Heart left ventricle (tissue), 13 donors: ENCODE measurements at regions not wholly inside any gene's neighbourhood (a gene's known extent, or its start where the extent isn't known, plus 50 kb on each side); places are given as distances from the start of the nearest gene placed in this dataset.

Experiments
- POLR2A ChIP-seq, 2 donors: fragments of 450-650 bp; IDR thresholded peaks; one replicate each; pipeline ENCODE4 v1.6.1; 2017; ENCODE audit warnings: antibody characterized with exemption in 2 of 2, mild to moderate bottlenecking in 2 of 2, moderate library complexity in 2 of 2
- TF ChIP-seq, protein P1 (sequence below), 12 donors: fragments of 200-600 bp; sonication (generic) in 4 of 12; IDR thresholded peaks; one replicate each; pipeline versions ENCODE4 v1.5.0 to v1.8.0; 2018 to 2022; ENCODE audit warnings: antibody characterized with exemption in 12 of 12, mild to moderate bottlenecking in 5 of 12
- donor health status: ischemic (EF 13 %, LVEDD 7.1; RV severe dilation, severe dysfunction).
- donor health status: DM: no; HTN: yes; CAD: no.
- donor health status: DM: no; HTN: no; CAD: no.
- donor health status: ischemic (EF 25% LVEDD 6.9; RV normal size, moderate dysfunction).
- donor health status: ischemic (EF 25% LVEDD 5.7; RV mildly dilated, moderate dysfunction).
- donor health status: ischemic (EF 35%, LVEDD 5.7; RV mildly dilated, moderate dysfunction).
- donor health status: nonischemic (EF 11% LVEDD 7.7; RV severe dilation, severe dysfunction).
- donor health status: DM: yes; HTN: yes; CAD: no.
- donor health status: PGD.
- donor health status: ischemic (EF 29% LVEDD 5.4; RV normal size, mild dysfunction).
- donor health status: nonischemic (EF 23%, LVEDD 6.1; RV moderate dilation, normal function).

DNA sequence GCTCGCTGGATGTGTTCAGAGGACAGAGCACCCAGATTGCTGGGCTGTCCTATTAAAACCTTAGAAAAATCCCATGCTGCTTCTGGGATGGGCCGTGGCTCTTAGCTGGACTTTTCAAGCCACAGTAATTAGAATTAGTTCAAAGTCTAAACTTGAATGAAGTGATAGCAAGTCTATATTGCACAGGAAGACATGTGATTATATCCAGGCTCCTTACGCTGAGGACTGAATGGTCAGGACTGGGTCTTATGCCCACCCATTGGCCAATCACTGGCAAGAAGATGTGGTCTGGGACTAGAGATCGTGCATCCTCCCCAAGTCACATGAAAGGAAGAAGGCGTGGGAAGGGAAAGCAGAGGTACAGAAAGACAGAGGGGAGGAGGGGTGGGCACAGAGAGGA, 227.6 kb downstream of the FAM43A start:
- TF ChIP-seq, protein P1, sequence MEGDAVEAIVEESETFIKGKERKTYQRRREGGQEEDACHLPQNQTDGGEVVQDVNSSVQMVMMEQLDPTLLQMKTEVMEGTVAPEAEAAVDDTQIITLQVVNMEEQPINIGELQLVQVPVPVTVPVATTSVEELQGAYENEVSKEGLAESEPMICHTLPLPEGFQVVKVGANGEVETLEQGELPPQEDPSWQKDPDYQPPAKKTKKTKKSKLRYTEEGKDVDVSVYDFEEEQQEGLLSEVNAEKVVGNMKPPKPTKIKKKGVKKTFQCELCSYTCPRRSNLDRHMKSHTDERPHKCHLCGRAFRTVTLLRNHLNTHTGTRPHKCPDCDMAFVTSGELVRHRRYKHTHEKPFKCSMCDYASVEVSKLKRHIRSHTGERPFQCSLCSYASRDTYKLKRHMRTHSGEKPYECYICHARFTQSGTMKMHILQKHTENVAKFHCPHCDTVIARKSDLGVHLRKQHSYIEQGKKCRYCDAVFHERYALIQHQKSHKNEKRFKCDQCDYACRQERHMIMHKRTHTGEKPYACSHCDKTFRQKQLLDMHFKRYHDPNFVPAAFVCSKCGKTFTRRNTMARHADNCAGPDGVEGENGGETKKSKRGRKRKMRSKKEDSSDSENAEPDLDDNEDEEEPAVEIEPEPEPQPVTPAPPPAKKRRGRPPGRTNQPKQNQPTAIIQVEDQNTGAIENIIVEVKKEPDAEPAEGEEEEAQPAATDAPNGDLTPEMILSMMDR (IDR thresholded peaks at IDR 0.05), result no peak
- no peak for TF ChIP-seq POLR2A (IDR thresholded peaks at IDR 0.05)
